ENCODE measurements at regions not wholly inside any gene's neighbourhood (a gene's known extent, or its start where the extent isn't known, plus 50 kb on each side); places are given as distances from the start of the nearest gene placed in this dataset.

DNA sequence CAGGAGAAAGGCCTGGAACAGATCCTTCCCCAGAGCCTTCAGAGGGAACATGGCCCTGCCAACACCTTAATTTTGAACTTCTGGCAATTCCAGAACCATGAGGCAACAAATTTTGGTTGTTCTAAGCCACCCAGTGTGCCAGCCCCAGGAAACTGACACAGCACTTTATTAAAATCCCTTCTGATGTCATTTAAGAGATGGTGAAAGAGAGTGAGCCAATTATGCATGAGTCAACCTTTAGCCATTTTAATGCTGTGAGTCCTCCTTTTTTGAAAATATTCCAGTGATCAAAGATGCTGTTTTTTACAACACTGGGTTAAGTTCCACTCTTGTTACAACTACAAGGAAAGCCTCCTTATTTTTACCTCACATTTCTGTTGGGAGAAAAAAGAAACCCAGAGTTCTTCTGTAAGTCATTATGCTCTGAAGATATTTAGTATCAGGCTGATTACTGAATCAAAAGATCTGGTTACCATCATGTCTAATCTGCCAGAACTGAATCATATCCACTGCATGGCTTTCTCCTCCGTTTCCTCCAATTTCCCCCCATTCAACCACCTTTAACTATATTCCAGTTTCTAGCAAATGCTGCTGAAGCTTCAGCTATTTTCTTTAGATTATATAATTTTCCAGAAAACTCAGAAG is 235.4 kb downstream of the TXNL1 start:
- H2BK5ac ChIP-seq (ENCODE audit: insufficient read length, low read length): no peak overlapping the region
- H4K20me1 ChIP-seq (ENCODE audit: control insufficient read depth, insufficient read depth, insufficient read length): no peaks in the 10 kb centered on the region
- no peak overlapping the region for H4K8ac ChIP-seq (replicated peaks; ENCODE audit: insufficient read length, low read depth, low read length)
- no peak overlapping the region for H2AK5ac ChIP-seq (ENCODE audit: insufficient read length, low read length)
- no peaks in the 10 kb centered on the region for H3K27me3 ChIP-seq (ENCODE audit: insufficient read depth, low read length)
- H3K9ac ChIP-seq (ENCODE audit: extremely low read depth, insufficient read length, low read length): no peak overlapping the region
- no CpG with 5 or more reads among the region's 1 CpG for WGBS (ENCODE audit: extremely low coverage, insufficient read length, low lambda C conversion rate)
- no peak overlapping the region for H2BK120ac ChIP-seq (ENCODE audit: low read depth, low read length, poor library complexity, severe bottlenecking)
- H3K4me1 ChIP-seq (ENCODE audit: insufficient read depth, low read length): no peaks in the 10 kb centered on the region; the same call in 1 of the 2 replicates
- H3K14ac ChIP-seq (ENCODE audit: insufficient read depth, low read length): no peak overlapping the region
- no peak overlapping the region for H3K27ac ChIP-seq (ENCODE audit: insufficient read length, low read depth, low read length)
- no peak overlapping the region for H4K91ac ChIP-seq (ENCODE audit: insufficient read length, low read depth, low read length)
- H2BK15ac ChIP-seq (ENCODE audit: low read depth, low read length): no peak overlapping the region
- no peak overlapping the region for H3K4me3 Mint-ChIP-seq
- TF ChIP-seq, protein P1, sequence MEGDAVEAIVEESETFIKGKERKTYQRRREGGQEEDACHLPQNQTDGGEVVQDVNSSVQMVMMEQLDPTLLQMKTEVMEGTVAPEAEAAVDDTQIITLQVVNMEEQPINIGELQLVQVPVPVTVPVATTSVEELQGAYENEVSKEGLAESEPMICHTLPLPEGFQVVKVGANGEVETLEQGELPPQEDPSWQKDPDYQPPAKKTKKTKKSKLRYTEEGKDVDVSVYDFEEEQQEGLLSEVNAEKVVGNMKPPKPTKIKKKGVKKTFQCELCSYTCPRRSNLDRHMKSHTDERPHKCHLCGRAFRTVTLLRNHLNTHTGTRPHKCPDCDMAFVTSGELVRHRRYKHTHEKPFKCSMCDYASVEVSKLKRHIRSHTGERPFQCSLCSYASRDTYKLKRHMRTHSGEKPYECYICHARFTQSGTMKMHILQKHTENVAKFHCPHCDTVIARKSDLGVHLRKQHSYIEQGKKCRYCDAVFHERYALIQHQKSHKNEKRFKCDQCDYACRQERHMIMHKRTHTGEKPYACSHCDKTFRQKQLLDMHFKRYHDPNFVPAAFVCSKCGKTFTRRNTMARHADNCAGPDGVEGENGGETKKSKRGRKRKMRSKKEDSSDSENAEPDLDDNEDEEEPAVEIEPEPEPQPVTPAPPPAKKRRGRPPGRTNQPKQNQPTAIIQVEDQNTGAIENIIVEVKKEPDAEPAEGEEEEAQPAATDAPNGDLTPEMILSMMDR (conservative IDR thresholded peaks at IDR 0.05): no peak
- H3K23me2 ChIP-seq (ENCODE audit: insufficient read length, low read depth, low read length, poor library complexity, severe bottlenecking): no peaks in the 10 kb centered on the region
- no peak overlapping the region for H3T11ph ChIP-seq (ENCODE audit: low read length)
- peaks cover 7 to 19% of the 10 kb centered on the region in 2 experiments; a peak in 3 of 5 replicates for H3K9me3 Mint-ChIP-seq
- H3K36me3 Mint-ChIP-seq (ENCODE audit: insufficient read depth in 1 of 3, low read depth in 3 of 3): peaks cover 0 to 21% (median 18%) of the 10 kb centered on the region in 3 experiments; a peak in 4 of 7 replicates
- H3K4me1 Mint-ChIP-seq: peaks cover 16 to 20% of the 10 kb centered on the region in 2 experiments
- no peaks in the 10 kb centered on the region for H3K27me3 Mint-ChIP-seq (ENCODE audit: low read depth)
- no peak overlapping the region for H3K56ac ChIP-seq (ENCODE audit: insufficient read length, low read depth, low read length)
- no peak overlapping the region for H2BK20ac ChIP-seq (ENCODE audit: low read depth, low read length, poor library complexity, severe bottlenecking)
- no peaks in the 10 kb centered on the region for H3K9me3 ChIP-seq (ENCODE audit: control insufficient read depth, low read depth, low read length)
- no peak overlapping the region for H3K23ac ChIP-seq (ENCODE audit: insufficient read length, low read depth, low read length)
- no peak overlapping the region for H3K4ac ChIP-seq (ENCODE audit: low read depth, low read length)
- no peak overlapping the region for H3K18ac ChIP-seq (ENCODE audit: insufficient read length, low read depth, low read length)
- H3K4me2 ChIP-seq (ENCODE audit: insufficient read depth, insufficient read length, low read length): no peak overlapping the region
- no peak overlapping the region for H2AFZ ChIP-seq (ENCODE audit: low read length)
- no peak overlapping the region for H4K5ac ChIP-seq (ENCODE audit: insufficient read length, low read depth, low read length)
- H3K79me1 ChIP-seq (ENCODE audit: insufficient read depth, low read depth, low read length, poor library complexity, severe bottlenecking): no peaks in the 10 kb centered on the region
- H3K79me2 ChIP-seq (ENCODE audit: insufficient read depth, low read length): no peaks in the 10 kb centered on the region
- H3K27ac Mint-ChIP-seq: no peak overlapping the region
- no peak overlapping the region for H2BK12ac ChIP-seq (ENCODE audit: insufficient read length, low read depth, low read length)
- no peak for DNase-seq
